ENCODE measurements at regions not wholly inside any gene's neighbourhood (a gene's known extent, or its start where the extent isn't known, plus 50 kb on each side); places are given as distances from the start of the nearest gene placed in this dataset.
"Not testable (repeated sequence)": the region's sequence is repeated elsewhere in the genome, so short reads cannot be mapped to it uniquely, and the experiment has no call there.

GRCh38 chr7:106750773-106751172, 89.8 kb upstream of the CCDC71L start:
- DNase-seq, result no peak

GRCh38 chr7:106752367-106752766, 91.4 kb upstream of the CCDC71L start:
- DNase-seq, result no peak

GRCh38 chr7:106755024-106755423, 94.1 kb upstream of the CCDC71L start:
- not testable (repeated sequence) for DNase-seq

- no peak for DNase-seq
These were observed 94.7 kb upstream of the CCDC71L start for GRCh38 chr7:106755641-106756040.

GRCh38 chr7:106756071-106756470, 95.1 kb upstream of the CCDC71L start:
- DNase-seq, result no peak

- DNase-seq, result no peak
These were observed 95.9 kb upstream of the CCDC71L start for GRCh38 chr7:106756884-106757283.

GRCh38 chr7:106757846-106758245, 96.9 kb upstream of the CCDC71L start:
- no peak for DNase-seq

- not testable (repeated sequence) for DNase-seq
These were observed 101.9 kb upstream of the CCDC71L start for GRCh38 chr7:106762845-106763244.

GRCh38 chr7:106763717-106764116, 101.4 kb upstream of the PIK3CG start:
- DNase-seq, result no peak

- DNase-seq, result no peak
These were observed 99.2 kb upstream of the PIK3CG start for GRCh38 chr7:106765727-106766355.

- no peak for DNase-seq
These were observed 98.5 kb upstream of the PIK3CG start for GRCh38 chr7:106766551-106766950.

- DNase-seq, result no peak
These were observed 98.0 kb upstream of the PIK3CG start for GRCh38 chr7:106767078-106767477.

GRCh38 chr7:106767498-106768323, 97.4 kb upstream of the PIK3CG start:
- DNase-seq, result peak in 1 of 2 experiments; percentile 24

- DNase-seq, result peak in 1 of 2 experiments; percentile 37
These were observed 96.7 kb upstream of the PIK3CG start for GRCh38 chr7:106768324-106768751.

GRCh38 chr7:106770191-106770590, 94.9 kb upstream of the PIK3CG start:
- peak; percentile 67 to 87 for DNase-seq

GRCh38 chr7:106772655-106773108, 92.4 kb upstream of the PIK3CG start:
- peak in 1 of 2 experiments; percentile 77 for DNase-seq

GRCh38 chr7:106773228-106773627, 91.9 kb upstream of the PIK3CG start:
- DNase-seq, result peak in 1 of 2 experiments; percentile 72

- peak in 1 of 2 experiments; percentile 20 for DNase-seq
These were observed 91.4 kb upstream of the PIK3CG start for GRCh38 chr7:106773721-106774120.

GRCh38 chr7:106774213-106774767, 90.8 kb upstream of the PIK3CG start:
- DNase-seq, result no peak

GRCh38 chr7:106774768-106775551, 90.1 kb upstream of the PIK3CG start:
- DNase-seq, result peak; percentile 95 to 98

GRCh38 chr7:106775552-106775936, 89.5 kb upstream of the PIK3CG start:
- DNase-seq, result peak; percentile 45 to 79

GRCh38 chr7:106775975-106776607, 89.0 kb upstream of the PIK3CG start:
- DNase-seq, result no peak

Measured in SW 1271 (cell line).